Epithelial cell of prostate (primary cell): ENCODE measurements at regions not wholly inside any gene's neighbourhood (a gene's known extent, or its start where the extent isn't known, plus 50 kb on each side); places are given as distances from the start of the nearest gene placed in this dataset.
"Not testable (repeated sequence)": the region's sequence is repeated elsewhere in the genome, so short reads cannot be mapped to it uniquely, and the experiment has no call there.

Source experiments
- DNase-seq: peaks from one replicate; pipeline ENCODE4 v3.0.0-alpha.2; 2011; ENCODE audit warnings: low read depth, low spot score
- H3K27ac ChIP-seq: fragments of 450-650 bp; 2 replicates; pipeline ENCODE4 v1.5.1; 2017; ENCODE audit warnings: mild to moderate bottlenecking

- H3K27ac ChIP-seq, result no peak overlapping the region
- no peak for DNase-seq
Observed at GRCh38 chr14:105742531-105742848, 216.1 kb downstream of the TMEM121 start.

GRCh38 chr14:105742904-105743701, 216.7 kb downstream of the TMEM121 start:
- DNase-seq, H3K27ac ChIP-seq: not testable (repeated sequence)

- H3K27ac ChIP-seq, result not testable (repeated sequence)
Observed at GRCh38 chr14:105744213-105744787, 217.9 kb downstream of the TMEM121 start.

GRCh38 chr14:105745433-105746123, 219.2 kb downstream of the TMEM121 start:
- no peak for DNase-seq
- no peak overlapping the region for H3K27ac ChIP-seq

More at GRCh38 chr14:105744213-105744787, 217.9 kb downstream of the TMEM121 start:
- not testable (repeated sequence) for DNase-seq

- DNase-seq, result no peak
- H3K27ac ChIP-seq, result no peak overlapping the region
Observed at GRCh38 chr14:105746124-105746514, 219.7 kb downstream of the TMEM121 start.

GRCh38 chr14:105746800-105747502, 220.6 kb downstream of the TMEM121 start:
- H3K27ac ChIP-seq, DNase-seq: not testable (repeated sequence)

GRCh38 chr14:105747503-105748203, 221.3 kb downstream of the TMEM121 start:
- DNase-seq, H3K27ac ChIP-seq: not testable (repeated sequence)

- H3K27ac ChIP-seq, result no peak overlapping the region
- DNase-seq, result no peak
Observed at GRCh38 chr14:105748204-105748578, 221.8 kb downstream of the TMEM121 start.

GRCh38 chr14:105748710-105749109, 222.3 kb downstream of the TMEM121 start:
- not testable (repeated sequence) for DNase-seq, H3K27ac ChIP-seq

- DNase-seq, H3K27ac ChIP-seq: not testable (repeated sequence)
Observed at GRCh38 chr14:105749870-105750541, 223.6 kb downstream of the TMEM121 start.

GRCh38 chr14:105751291-105751751, 224.9 kb downstream of the TMEM121 start:
- not testable (repeated sequence) for H3K27ac ChIP-seq, DNase-seq

- H3K27ac ChIP-seq, DNase-seq: not testable (repeated sequence)
Observed at GRCh38 chr14:105752420-105752819, 226.0 kb downstream of the TMEM121 start.

GRCh38 chr14:105760691-105761344, 234.4 kb downstream of the TMEM121 start:
- DNase-seq, result no peak
- no peak overlapping the region for H3K27ac ChIP-seq

- DNase-seq, H3K27ac ChIP-seq: not testable (repeated sequence)
Observed at GRCh38 chr14:105761345-105761740, 235.0 kb downstream of the TMEM121 start.

- no peak overlapping the region for H3K27ac ChIP-seq
- no peak for DNase-seq
Observed at GRCh38 chr14:105761842-105762241, 235.5 kb downstream of the TMEM121 start.

GRCh38 chr14:105762262-105762661, 235.9 kb downstream of the TMEM121 start:
- H3K27ac ChIP-seq, DNase-seq: not testable (repeated sequence)

GRCh38 chr14:105764254-105764901, 238.0 kb downstream of the TMEM121 start:
- not testable (repeated sequence) for DNase-seq, H3K27ac ChIP-seq

- DNase-seq, H3K27ac ChIP-seq: not testable (repeated sequence)
Observed at GRCh38 chr14:105765072-105765825, 238.9 kb downstream of the TMEM121 start.
